HG03469 (cell line): ENCODE measurements at regions not wholly inside any gene's neighbourhood (a gene's known extent, or its start where the extent isn't known, plus 50 kb on each side); places are given as distances from the start of the nearest gene placed in this dataset.
"Not testable (repeated sequence)": the region's sequence is repeated elsewhere in the genome, so short reads cannot be mapped to it uniquely, and the experiment has no call there.

ENCODE experiments used
- ATAC-seq: cut with Tn5 transposase; IDR thresholded peaks from one replicate; pipeline ENCODE4 v1.9.1; 2021; ENCODE audit warnings: mild to moderate bottlenecking, moderate library complexity, moderate number of reproducible peaks; ENCODE audit not compliant: unreplicated experiment

GRCh38 chr17:68782789-68783188 lies 172.4 kb downstream of the ABCA8 start:
- no peak for ATAC-seq

- ATAC-seq: no peak
Observed at GRCh38 chr17:68780596-68780995, 174.6 kb downstream of the ABCA8 start.

GRCh38 chr17:68778726-68779125 lies 176.5 kb downstream of the ABCA8 start:
- no peak for ATAC-seq

GRCh38 chr17:68777856-68778694 lies 176.9 kb upstream of the FAM20A start:
- ATAC-seq: no peak

GRCh38 chr17:68777243-68777855 lies 176.2 kb upstream of the FAM20A start:
- no peak for ATAC-seq

- no peak for ATAC-seq
Observed at GRCh38 chr17:68776451-68776850, 175.3 kb upstream of the FAM20A start.

GRCh38 chr17:68775969-68776368 lies 174.8 kb upstream of the FAM20A start:
- ATAC-seq: no peak

GRCh38 chr17:68775318-68775717 lies 174.2 kb upstream of the FAM20A start:
- ATAC-seq: no peak

- ATAC-seq: peak; percentile 40
Observed at GRCh38 chr17:68771867-68772515, 170.8 kb upstream of the FAM20A start.

- no peak for ATAC-seq
Observed at GRCh38 chr17:68768804-68769203, 167.6 kb upstream of the FAM20A start.

- ATAC-seq: no peak
Observed at GRCh38 chr17:68766640-68767039, 165.5 kb upstream of the FAM20A start.

- ATAC-seq: no peak
Observed at GRCh38 chr17:68763562-68763961, 162.4 kb upstream of the FAM20A start.

GRCh38 chr17:68762911-68763310 lies 161.7 kb upstream of the FAM20A start:
- no peak for ATAC-seq

- no peak for ATAC-seq
Observed at GRCh38 chr17:68760141-68760475, 158.9 kb upstream of the FAM20A start.

GRCh38 chr17:68759343-68760140 lies 158.4 kb upstream of the FAM20A start:
- peak; percentile 68 for ATAC-seq

- ATAC-seq: no peak
Observed at GRCh38 chr17:68759002-68759342, 157.8 kb upstream of the FAM20A start.

GRCh38 chr17:68757866-68758757 lies 156.9 kb upstream of the FAM20A start:
- ATAC-seq: not testable (repeated sequence)

- ATAC-seq: no peak
Observed at GRCh38 chr17:68753985-68754769, 153.0 kb upstream of the FAM20A start.

- ATAC-seq: no peak
Observed at GRCh38 chr17:68750208-68750562, 149.0 kb upstream of the FAM20A start.
